ENCODE measurements at regions not wholly inside any gene's neighbourhood (a gene's known extent, or its start where the extent isn't known, plus 50 kb on each side); places are given as distances from the start of the nearest gene placed in this dataset.

GRCh38 chr2:88810488-88810887 lies 119.0 kb downstream of the RPIA start:
- H3K79me2 ChIP-seq (ENCODE audit: control insufficient read depth, insufficient read depth, low read length): no peaks in the 10 kb centered on the region
- no peaks in the 10 kb centered on the region for H4K20me1 ChIP-seq (replicated peaks; ENCODE audit: control insufficient read depth, extremely low read depth, insufficient read depth, low read length)
- dilution Hi-C loops (cut with MboI; ENCODE audit: extremely low pct_ligation_motif_present, low sequenced_read_pairs) (no loop called here), intact Hi-C loops (cut with micrococcal nuclease) (loop anchor here (5.0 kb wide), 2 partner anchors 68 to 237 kb away; no protein-coding TSS in a partner anchor)
- H3K9me1 ChIP-seq (replicated peaks; ENCODE audit: control insufficient read depth, extremely low read depth, insufficient read depth, low read length): no peaks in the 10 kb centered on the region
- TF ChIP-seq POLR2AphosphoS5 (IDR thresholded peaks at IDR 0.05; ENCODE audit: insufficient read depth, low read depth, low read length): no peak
- no peak for TF ChIP-seq CTCF (IDR thresholded peaks at IDR 0.05; ENCODE audit: extremely low read depth in 1 of 2, insufficient read depth in 1 of 2, low read depth in 1 of 2, low read length in 2 of 2)
- TF ChIP-seq MYC (IDR thresholded peaks at IDR 0.05; ENCODE audit: low read depth, low read length): no peak
- no peak for TF ChIP-seq MAX (IDR thresholded peaks at IDR 0.05; ENCODE audit: insufficient read depth, insufficient read length)
- no peak for TF ChIP-seq POLR2A (IDR thresholded peaks at IDR 0.05; ENCODE audit: low read depth, low read length)
- TF ChIP-seq EZH2 (IDR thresholded peaks at IDR 0.05; ENCODE audit: borderline replicate concordance, low read depth, low read length, severe bottlenecking): no peak
- no peak for TF ChIP-seq FOS (IDR thresholded peaks at IDR 0.05; ENCODE audit: borderline replicate concordance, insufficient read depth, low read length)
- TF ChIP-seq GATA2 (IDR thresholded peaks at IDR 0.05; ENCODE audit: insufficient read depth, insufficient read length, low read depth, low read length): no peak
- TF ChIP-seq JUN (IDR thresholded peaks at IDR 0.05; ENCODE audit: borderline replicate concordance, insufficient read depth, insufficient read length, low read depth): no peak
- H3K36me3 ChIP-seq (ENCODE audit: control insufficient read depth in 2 of 2, extremely low read depth in 1 of 2, insufficient read depth in 2 of 2, low read length in 2 of 2): no peaks in the 10 kb centered on the region
- POLR2A ChIA-PET: no interaction called here
- H3K4me1 ChIP-seq (ENCODE audit: control insufficient read depth, extremely low read depth, insufficient read depth, low read length): peaks cover 3% of the 10 kb centered on the region
- no peak for FAIRE-seq
- H3K27ac ChIP-seq (ENCODE audit: insufficient read depth, low read depth, low read length): no peak overlapping the region
- CTCF ChIA-PET: no interaction called here
- peaks cover 0 to 9% of the 10 kb centered on the region in 2 experiments for H3K27me3 ChIP-seq (ENCODE audit: control insufficient read depth in 2 of 2, insufficient read depth in 2 of 2, low read length in 2 of 2)
- H3K4me2 ChIP-seq (ENCODE audit: insufficient read depth, low read length): no peak overlapping the region
- no TSS peak for BruUV-seq (replicated peaks)
- no peak for DNase-seq (ENCODE audit: low read depth, low spot score)
- H3K4me3 ChIP-seq (replicated peaks in 1 of 3; ENCODE audit: insufficient read depth in 1 of 3, low read depth in 1 of 3, low read length in 3 of 3): no peak overlapping the region
- H3K9ac ChIP-seq (replicated peaks; ENCODE audit: extremely low read depth, insufficient read depth, low read length): no peak overlapping the region
- H3K9me3 ChIP-seq (replicated peaks; ENCODE audit: control insufficient read depth, insufficient read depth, low read length): peaks cover under 1% of the 10 kb centered on the region
- no peak overlapping the region for H2AFZ ChIP-seq (ENCODE audit: low read depth, low read length)
